ENCODE measurements at regions not wholly inside any gene's neighbourhood (a gene's known extent, or its start where the extent isn't known, plus 50 kb on each side); places are given as distances from the start of the nearest gene placed in this dataset.

- H3K9me3 ChIP-seq = no peaks in the 10 kb centered on the region
- no peak for TF ChIP-seq POLR2A (IDR thresholded peaks at IDR 0.05)
- no peak for TF ChIP-seq POLR2AphosphoS5 (IDR thresholded peaks at IDR 0.05; ENCODE audit: insufficient read depth in 1 of 2, low read depth in 1 of 2)
- no peak for TF ChIP-seq CTCF (IDR thresholded peaks at IDR 0.05)
- no peaks in the 10 kb centered on the region for H3K36me3 ChIP-seq
- H3K4me3 ChIP-seq = no peak overlapping the region
- intact Hi-C loops (cut with DNase I) = no loop called here
- no peaks in the 10 kb centered on the region for H3K4me1 ChIP-seq
- no peak for DNase-seq (ENCODE audit: extremely low spot score in 2 of 2)
- H3K27ac ChIP-seq = no peak overlapping the region
- no peaks in the 10 kb centered on the region for H3K27me3 ChIP-seq
Observed at GRCh38 chr7:49631071-49631815, 142.2 kb upstream of the VWC2 start.

- no peak overlapping the region for H3K4me3 ChIP-seq
- H3K27ac ChIP-seq = no peak overlapping the region
- H3K27me3 ChIP-seq = no peaks in the 10 kb centered on the region
- no peaks in the 10 kb centered on the region for H3K4me1 ChIP-seq
- no peaks in the 10 kb centered on the region for H3K36me3 ChIP-seq
- intact Hi-C loops (cut with DNase I) = no loop called here
- no peak for TF ChIP-seq POLR2AphosphoS5 (IDR thresholded peaks at IDR 0.05; ENCODE audit: insufficient read depth in 1 of 2, low read depth in 1 of 2)
- no peaks in the 10 kb centered on the region for H3K9me3 ChIP-seq
- no peak for DNase-seq (ENCODE audit: extremely low spot score in 2 of 2)
Observed at GRCh38 chr7:49631960-49632359, 141.5 kb upstream of the VWC2 start.

- no peak overlapping the region for H3K27ac ChIP-seq
- H3K27me3 ChIP-seq = no peaks in the 10 kb centered on the region
- no peaks in the 10 kb centered on the region for H3K9me3 ChIP-seq
- DNase-seq (ENCODE audit: extremely low spot score in 2 of 2) = no peak
- no peaks in the 10 kb centered on the region for H3K36me3 ChIP-seq
- no peaks in the 10 kb centered on the region for H3K4me1 ChIP-seq
- intact Hi-C loops (cut with DNase I) = no loop called here
- no peak overlapping the region for H3K4me3 ChIP-seq
- TF ChIP-seq CTCF (IDR thresholded peaks at IDR 0.05) = no peak
- no peak for TF ChIP-seq POLR2A (IDR thresholded peaks at IDR 0.05)
- no peak for TF ChIP-seq POLR2AphosphoS5 (IDR thresholded peaks at IDR 0.05; ENCODE audit: insufficient read depth in 1 of 2, low read depth in 1 of 2)
Observed at GRCh38 chr7:49635800-49636199, 137.6 kb upstream of the VWC2 start.

- Histone ChIP-seq H3K9me3 (no peaks in the 10 kb centered on the region), H3K4me1 (no peaks in the 10 kb centered on the region), H3K4me3 (no peak overlapping the region), H3K27ac (no peak overlapping the region), H3K27me3 (no peaks in the 10 kb centered on the region), H3K36me3 (no peaks in the 10 kb centered on the region)
- intact Hi-C loops (cut with DNase I) = no loop called here
- no peak for TF ChIP-seq POLR2AphosphoS5 (IDR thresholded peaks at IDR 0.05; ENCODE audit: insufficient read depth in 1 of 2, low read depth in 1 of 2)
- TF ChIP-seq CTCF (IDR thresholded peaks at IDR 0.05) = no peak
- TF ChIP-seq POLR2A (IDR thresholded peaks at IDR 0.05) = no peak
- no peak for DNase-seq (ENCODE audit: extremely low spot score in 2 of 2)
Observed at GRCh38 chr7:49636400-49636799, 137.0 kb upstream of the VWC2 start.

- no peaks in the 10 kb centered on the region for H3K9me3 ChIP-seq
- no peak overlapping the region for H3K4me3 ChIP-seq
- H3K27ac ChIP-seq = no peak overlapping the region
- H3K36me3 ChIP-seq = no peaks in the 10 kb centered on the region
- intact Hi-C loops (cut with DNase I) = no loop called here
- DNase-seq (ENCODE audit: extremely low spot score in 2 of 2) = no peak
- TF ChIP-seq CTCF (IDR thresholded peaks at IDR 0.05) (no peak), POLR2A (IDR thresholded peaks at IDR 0.05) (no peak), POLR2AphosphoS5 (IDR thresholded peaks at IDR 0.05; ENCODE audit: insufficient read depth in 1 of 2, low read depth in 1 of 2) (no peak)
- no peaks in the 10 kb centered on the region for H3K27me3 ChIP-seq
- no peaks in the 10 kb centered on the region for H3K4me1 ChIP-seq
Observed at GRCh38 chr7:49638166-49638565, 135.3 kb upstream of the VWC2 start.
